GM12864 (cell line): ENCODE measurements at regions not wholly inside any gene's neighbourhood (a gene's known extent, or its start where the extent isn't known, plus 50 kb on each side); places are given as distances from the start of the nearest gene placed in this dataset.

Experiments used
- DNase-seq: peaks from one replicate; pipeline ENCODE4 v3.0.0-alpha.2; 2011; ENCODE audit warnings: low read depth
- H3K4me3 ChIP-seq: 2 replicates; pipeline ENCODE4 v1.5.1; 2011; ENCODE audit warnings: mild to moderate bottlenecking, low read depth, low read length, control low read depth
- CTCF ChIP-seq: IDR thresholded peaks from 2 replicates; pipeline ENCODE4 v1.5.1; 2011; ENCODE audit warnings: low read depth, mild to moderate bottlenecking, moderate library complexity, low read length, control low read depth, inconsistent platforms; ENCODE audit errors: missing control alignments

DNA sequence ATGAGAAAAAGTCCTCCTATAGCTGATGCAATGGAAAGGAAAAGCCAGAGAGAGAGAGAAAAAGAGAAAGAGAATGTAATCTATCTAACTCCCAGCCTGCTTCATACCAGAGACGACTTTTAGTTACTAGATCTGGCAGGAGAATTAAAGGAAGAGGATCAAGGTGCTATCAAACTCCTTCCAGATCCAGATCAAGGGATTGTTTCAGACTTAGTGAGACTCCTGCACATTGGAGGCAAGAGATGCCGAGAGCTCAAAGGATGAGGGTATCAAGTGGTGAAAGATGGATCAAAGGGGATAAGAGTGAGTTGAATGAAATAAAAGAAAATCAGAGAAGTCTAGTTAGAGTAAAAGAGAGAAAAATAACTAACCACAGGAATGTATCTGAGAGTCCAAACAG, 478.6 kb downstream of the KIF4B start:
- DNase-seq, result no peak
- H3K4me3 ChIP-seq, result no peak overlapping the region
- no peak for TF ChIP-seq CTCF

DNA sequence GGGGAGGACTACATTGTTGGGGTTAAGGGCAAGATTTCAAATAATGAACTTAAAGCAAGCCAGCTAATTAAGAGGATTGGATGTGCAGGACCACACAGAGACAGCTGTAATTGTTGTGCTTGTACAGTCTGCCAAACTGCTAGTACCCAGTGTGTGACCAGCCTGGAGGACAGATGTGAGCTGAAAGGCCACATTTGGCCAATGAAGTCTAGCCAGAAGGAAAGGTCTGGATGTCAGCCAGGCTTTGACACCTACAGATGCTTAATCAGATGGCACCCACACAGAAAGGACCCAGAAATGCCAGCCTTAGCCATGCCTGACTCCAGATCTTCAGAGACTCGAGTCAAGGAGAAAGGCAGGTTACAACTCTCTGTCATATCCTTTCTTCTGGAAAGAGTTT, 491.1 kb downstream of the KIF4B start:
- DNase-seq, result no peak
- no peak overlapping the region for H3K4me3 ChIP-seq
- TF ChIP-seq CTCF, result no peak

DNA sequence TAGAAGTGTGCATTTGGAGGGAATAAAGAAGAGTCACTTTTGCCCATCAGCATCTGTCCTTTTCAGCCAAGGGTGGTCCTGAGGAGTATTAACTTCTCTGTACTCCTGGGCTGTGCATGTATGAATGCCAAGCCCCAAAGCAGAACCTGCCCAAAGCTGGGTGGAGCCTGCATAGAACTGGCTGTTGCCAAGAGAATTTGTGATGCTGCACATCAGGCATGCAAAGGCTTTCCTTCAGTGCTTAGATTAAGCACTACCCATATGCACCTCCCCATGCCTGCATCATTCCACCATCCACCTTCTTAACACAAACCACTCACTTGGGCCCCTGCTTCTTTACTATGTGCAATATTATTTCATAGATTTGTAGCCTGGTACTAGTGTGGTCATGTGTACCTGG, 493.8 kb downstream of the KIF4B start:
- no peak overlapping the region for H3K4me3 ChIP-seq
- DNase-seq, result no peak
- no peak for TF ChIP-seq CTCF

GRCh38 chr5:155508673-155509072, 495.1 kb downstream of the KIF4B start:
- TF ChIP-seq CTCF, result no peak
- DNase-seq, result no peak
- no peak overlapping the region for H3K4me3 ChIP-seq

DNA sequence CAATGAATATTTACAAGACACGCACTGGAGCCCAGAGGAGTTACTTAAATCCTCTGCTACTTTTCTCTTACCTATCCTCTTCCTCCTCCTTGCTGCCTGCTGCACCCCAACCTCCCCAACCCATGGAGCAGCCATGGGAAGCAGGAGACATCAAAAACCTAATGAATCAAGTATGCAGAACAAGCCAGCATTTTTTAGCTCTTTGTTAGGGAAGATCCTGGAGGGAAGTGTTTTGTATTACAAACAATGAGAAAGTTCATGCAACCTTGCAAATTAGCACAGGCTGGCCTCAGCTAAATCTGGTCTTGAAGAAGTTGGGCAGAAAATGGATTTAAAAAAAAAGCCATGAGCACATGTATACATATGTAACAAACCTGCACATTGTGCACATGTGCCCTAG, 498.8 kb downstream of the KIF4B start:
- TF ChIP-seq CTCF, result no peak
- no peak overlapping the region for H3K4me3 ChIP-seq
- DNase-seq, result no peak

GRCh38 chr5:155514105-155514563, 500.6 kb downstream of the KIF4B start:
- DNase-seq, result no peak
- H3K4me3 ChIP-seq, result no peak overlapping the region
- no peak for TF ChIP-seq CTCF

DNA sequence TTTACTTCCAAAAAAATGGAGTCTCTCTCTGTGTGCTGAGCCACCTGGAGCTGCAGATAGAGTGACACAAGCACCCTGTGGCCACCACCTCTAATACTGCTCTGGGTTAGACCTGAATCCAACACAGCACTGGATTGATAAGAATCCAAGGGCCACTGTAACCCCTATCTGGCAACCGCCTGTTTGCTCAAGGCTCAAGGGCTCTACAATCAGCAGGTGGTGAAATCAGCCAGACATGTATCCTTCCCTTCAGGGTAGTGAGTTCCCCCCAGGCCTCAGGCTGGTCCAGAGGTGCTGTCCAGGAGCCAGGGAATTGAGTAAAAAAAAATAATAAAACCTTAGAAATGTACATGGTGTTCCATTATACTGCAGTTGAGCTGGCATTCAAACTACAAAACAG, 509.0 kb downstream of the KIF4B start:
- H3K4me3 ChIP-seq, result no peak overlapping the region
- no peak for DNase-seq
- TF ChIP-seq CTCF, result no peak
